ENCODE measurements at regions not wholly inside any gene's neighbourhood (a gene's known extent, or its start where the extent isn't known, plus 50 kb on each side); places are given as distances from the start of the nearest gene placed in this dataset.

- Histone ChIP-seq H3K36me3 (ENCODE audit: control insufficient read depth in 2 of 2, extremely low read depth in 1 of 2, insufficient read depth in 2 of 2, low read length in 2 of 2) (no peaks in the 10 kb centered on the region), H3K79me2 (ENCODE audit: control insufficient read depth, insufficient read depth, low read length) (no peaks in the 10 kb centered on the region), H3K4me3 (replicated peaks in 1 of 3; ENCODE audit: insufficient read depth in 1 of 3, low read depth in 1 of 3, low read length in 3 of 3) (no peak overlapping the region), H3K9me1 (replicated peaks; ENCODE audit: control insufficient read depth, extremely low read depth, insufficient read depth, low read length) (no peaks in the 10 kb centered on the region), H3K27me3 (ENCODE audit: control insufficient read depth in 2 of 2, insufficient read depth in 2 of 2, low read length in 2 of 2) (no peaks in the 10 kb centered on the region), H4K20me1 (replicated peaks; ENCODE audit: control insufficient read depth, extremely low read depth, insufficient read depth, low read length) (no peaks in the 10 kb centered on the region), H3K9ac (replicated peaks; ENCODE audit: extremely low read depth, insufficient read depth, low read length) (no peak overlapping the region), H3K9me3 (replicated peaks; ENCODE audit: control insufficient read depth, insufficient read depth, low read length) (no peaks in the 10 kb centered on the region), H3K4me2 (ENCODE audit: insufficient read depth, low read length) (no peak overlapping the region), H2AFZ (ENCODE audit: low read depth, low read length) (no peak overlapping the region), H3K27ac (ENCODE audit: insufficient read depth, low read depth, low read length) (no peak overlapping the region), H3K4me1 (ENCODE audit: control insufficient read depth, extremely low read depth, insufficient read depth, low read length) (no peaks in the 10 kb centered on the region)
- no TSS peak for BruUV-seq (replicated peaks)
- DNase-seq (ENCODE audit: low read depth, low spot score) (no peak), FAIRE-seq (no peak)
- dilution Hi-C loops (cut with MboI; ENCODE audit: extremely low pct_ligation_motif_present, low sequenced_read_pairs) (no loop called here), intact Hi-C loops (cut with micrococcal nuclease) (no loop called here)
- ChIA-PET POLR2A (no interaction called here), CTCF (no interaction called here)
- TF ChIP-seq CTCF (IDR thresholded peaks at IDR 0.05; ENCODE audit: extremely low read depth in 1 of 2, insufficient read depth in 1 of 2, low read depth in 1 of 2, low read length in 2 of 2) (no peak), FOS (IDR thresholded peaks at IDR 0.05; ENCODE audit: borderline replicate concordance, insufficient read depth, low read length) (no peak), GATA2 (IDR thresholded peaks at IDR 0.05; ENCODE audit: insufficient read depth, insufficient read length, low read depth, low read length) (no peak), POLR2A (IDR thresholded peaks at IDR 0.05; ENCODE audit: low read depth, low read length) (no peak)
Observed at GRCh38 chr14:101472518-101472849, 88.8 kb upstream of the DIO3 start.

GRCh38 chr14:101473045-101473729 lies 88.1 kb upstream of the DIO3 start:
- Histone ChIP-seq H3K36me3 (ENCODE audit: control insufficient read depth in 2 of 2, extremely low read depth in 1 of 2, insufficient read depth in 2 of 2, low read length in 2 of 2) (no peaks in the 10 kb centered on the region), H3K27me3 (ENCODE audit: control insufficient read depth in 2 of 2, insufficient read depth in 2 of 2, low read length in 2 of 2) (no peaks in the 10 kb centered on the region), H3K4me1 (ENCODE audit: control insufficient read depth, extremely low read depth, insufficient read depth, low read length) (no peaks in the 10 kb centered on the region), H4K20me1 (replicated peaks; ENCODE audit: control insufficient read depth, extremely low read depth, insufficient read depth, low read length) (no peaks in the 10 kb centered on the region), H3K79me2 (ENCODE audit: control insufficient read depth, insufficient read depth, low read length) (no peaks in the 10 kb centered on the region), H3K4me3 (replicated peaks in 1 of 3; ENCODE audit: insufficient read depth in 1 of 3, low read depth in 1 of 3, low read length in 3 of 3) (no peak overlapping the region), H3K9me3 (replicated peaks; ENCODE audit: control insufficient read depth, insufficient read depth, low read length) (no peaks in the 10 kb centered on the region), H2AFZ (ENCODE audit: low read depth, low read length) (no peak overlapping the region), H3K9ac (replicated peaks; ENCODE audit: extremely low read depth, insufficient read depth, low read length) (no peak overlapping the region), H3K9me1 (replicated peaks; ENCODE audit: control insufficient read depth, extremely low read depth, insufficient read depth, low read length) (no peaks in the 10 kb centered on the region), H3K27ac (ENCODE audit: insufficient read depth, low read depth, low read length) (no peak overlapping the region), H3K4me2 (ENCODE audit: insufficient read depth, low read length) (no peak overlapping the region)
- ChIA-PET POLR2A (no interaction called here), CTCF (no interaction called here)
- DNase-seq (ENCODE audit: low read depth, low spot score) (no peak), FAIRE-seq (no peak)
- no TSS peak for BruUV-seq (replicated peaks)
- TF ChIP-seq FOS (IDR thresholded peaks at IDR 0.05; ENCODE audit: borderline replicate concordance, insufficient read depth, low read length) (no peak), GATA2 (IDR thresholded peaks at IDR 0.05; ENCODE audit: insufficient read depth, insufficient read length, low read depth, low read length) (no peak), EZH2 (IDR thresholded peaks at IDR 0.05; ENCODE audit: borderline replicate concordance, low read depth, low read length, severe bottlenecking) (no peak), MAX (IDR thresholded peaks at IDR 0.05; ENCODE audit: insufficient read depth, insufficient read length) (no peak), MYC (IDR thresholded peaks at IDR 0.05; ENCODE audit: low read depth, low read length) (no peak), POLR2A (IDR thresholded peaks at IDR 0.05; ENCODE audit: low read depth, low read length) (no peak), CTCF (IDR thresholded peaks at IDR 0.05; ENCODE audit: extremely low read depth in 1 of 2, insufficient read depth in 1 of 2, low read depth in 1 of 2, low read length in 2 of 2) (no peak), POLR2AphosphoS5 (IDR thresholded peaks at IDR 0.05; ENCODE audit: insufficient read depth, low read depth, low read length) (no peak), JUN (IDR thresholded peaks at IDR 0.05; ENCODE audit: borderline replicate concordance, insufficient read depth, insufficient read length, low read depth) (no peak)
- intact Hi-C loops (cut with micrococcal nuclease) (no loop called here), dilution Hi-C loops (cut with MboI; ENCODE audit: extremely low pct_ligation_motif_present, low sequenced_read_pairs) (no loop called here)

Measured in endothelial cell of umbilical vein (primary cell).